Keratinocyte (primary cell): ENCODE measurements at regions not wholly inside any gene's neighbourhood (a gene's known extent, or its start where the extent isn't known, plus 50 kb on each side); places are given as distances from the start of the nearest gene placed in this dataset.

Experiments
- DNase-seq: peaks from one replicate; pipeline ENCODE4 v3.0.0-alpha.2; 2011; ENCODE audit warnings: low read depth, missing footprints, low spot score
- FAIRE-seq: peaks from 2 replicates; lab custom pipeline; 2011; peaks lifted over from hg19 to GRCh38; lab: Jason Lieb, UNC
- H2AFZ ChIP-seq: 2 replicates; pipeline ENCODE4 v1.6.0; 2012; ENCODE audit warnings: low read length, control low read depth, inconsistent platforms; ENCODE audit not compliant: control insufficient read depth
- H3K27ac ChIP-seq: 2 replicates; pipeline ENCODE4 v1.5.1; 2011; ENCODE audit warnings: low read length; ENCODE audit not compliant: control insufficient read depth, insufficient read depth
- H3K27me3 ChIP-seq: 3 replicates; pipeline ENCODE4 v1.6.0; 2011; ENCODE audit warnings: low read length; ENCODE audit not compliant: control insufficient read depth, insufficient read depth; ENCODE audit errors: extremely low read depth
- H3K36me3 ChIP-seq, 2 experiments: 2 replicates in 1 of 2; 3 replicates in 1 of 2; pipeline ENCODE4 v1.5.1; 2011; ENCODE audit warnings: low read length in 2 of 2, mild to moderate bottlenecking in 1 of 2; ENCODE audit not compliant: control insufficient read depth in 2 of 2, insufficient read depth in 2 of 2; ENCODE audit errors: extremely low read depth in 1 of 2
- H3K4me1 ChIP-seq: 3 replicates; pipeline ENCODE4 v1.5.1; 2011; ENCODE audit warnings: low read length; ENCODE audit not compliant: control insufficient read depth, insufficient read depth; ENCODE audit errors: extremely low read depth
- H3K4me2 ChIP-seq: 3 replicates; pipeline ENCODE4 v1.6.0; 2011; ENCODE audit warnings: low read depth, low read length; ENCODE audit not compliant: control insufficient read depth, insufficient read depth; ENCODE audit errors: extremely low read depth
- H3K4me3 ChIP-seq, 3 experiments: fragments of 200-600 bp in 1 of 3; sonication (generic) in 1 of 3; 2 replicates in 2 of 3; 3 replicates in 1 of 3; pipeline ENCODE4 v1.5.1; 2011 to 2016; ENCODE audit warnings: low read length in 3 of 3, mild to moderate bottlenecking in 3 of 3, control low read depth in 2 of 3, inconsistent platforms in 1 of 3, low read depth in 1 of 3, mixed read lengths in 1 of 3, mixed run types in 1 of 3, moderate library complexity in 1 of 3; ENCODE audit not compliant: control insufficient read depth in 2 of 3, insufficient read depth in 2 of 3; ENCODE audit errors: extremely low read depth in 1 of 3
- H3K79me2 ChIP-seq: 2 replicates; pipeline ENCODE4 v1.6.0; 2012; ENCODE audit warnings: low read length; ENCODE audit not compliant: control insufficient read depth, insufficient read depth
- H3K9ac ChIP-seq: 3 replicates; pipeline ENCODE4 v1.6.0; 2011; ENCODE audit warnings: low read length; ENCODE audit not compliant: control insufficient read depth, insufficient read depth; ENCODE audit errors: extremely low read depth
- H3K9me1 ChIP-seq: 3 replicates; pipeline ENCODE4 v1.6.0; 2011; ENCODE audit warnings: low read length; ENCODE audit not compliant: control insufficient read depth, insufficient read depth; ENCODE audit errors: extremely low read depth
- H3K9me3 ChIP-seq: 2 replicates; pipeline ENCODE4 v1.5.1; 2012; ENCODE audit warnings: low read depth, low read length; ENCODE audit not compliant: control insufficient read depth
- H4K20me1 ChIP-seq: 3 replicates; pipeline ENCODE4 v1.6.0; 2011; ENCODE audit warnings: low read length; ENCODE audit not compliant: control insufficient read depth, insufficient read depth; ENCODE audit errors: extremely low read depth
- EZH2 ChIP-seq: IDR thresholded peaks from one replicate; pipeline ENCODE4 v1.6.1; 2012; ENCODE audit warnings: inconsistent platforms, mild to moderate bottlenecking, low read length, moderate library complexity
- dilution Hi-C: fragments of 300-500 bp; cut with MboI; formaldehyde crosslinking; loops from one replicate; pipeline ENCODE4 v1.7.0; 2020; ENCODE audit warnings: low sequenced_read_pairs; ENCODE audit not compliant: extremely low pct_ligation_motif_present
- TF ChIP-seq, protein P1 (sequence below), 3 experiments: IDR thresholded peaks in 1 of 3; conservative IDR thresholded peaks in 1 of 3; optimal IDR thresholded peaks in 1 of 3; 2 replicates in 2 of 3; 3 replicates in 1 of 3; pipeline versions ENCODE3 to v1.5.1; 2011; ENCODE audit warnings: low read length in 3 of 3, mild to moderate bottlenecking in 3 of 3, moderate library complexity in 2 of 3, control low read depth in 1 of 3, inconsistent platforms in 1 of 3; ENCODE audit not compliant: insufficient read depth in 2 of 3; ENCODE audit errors: extremely low read depth in 1 of 3

GRCh38 chr15:93221759-93222158, 132.7 kb upstream of the RGMA start:
- FAIRE-seq (no peak), DNase-seq (no peak)
- TF ChIP-seq, protein P1, sequence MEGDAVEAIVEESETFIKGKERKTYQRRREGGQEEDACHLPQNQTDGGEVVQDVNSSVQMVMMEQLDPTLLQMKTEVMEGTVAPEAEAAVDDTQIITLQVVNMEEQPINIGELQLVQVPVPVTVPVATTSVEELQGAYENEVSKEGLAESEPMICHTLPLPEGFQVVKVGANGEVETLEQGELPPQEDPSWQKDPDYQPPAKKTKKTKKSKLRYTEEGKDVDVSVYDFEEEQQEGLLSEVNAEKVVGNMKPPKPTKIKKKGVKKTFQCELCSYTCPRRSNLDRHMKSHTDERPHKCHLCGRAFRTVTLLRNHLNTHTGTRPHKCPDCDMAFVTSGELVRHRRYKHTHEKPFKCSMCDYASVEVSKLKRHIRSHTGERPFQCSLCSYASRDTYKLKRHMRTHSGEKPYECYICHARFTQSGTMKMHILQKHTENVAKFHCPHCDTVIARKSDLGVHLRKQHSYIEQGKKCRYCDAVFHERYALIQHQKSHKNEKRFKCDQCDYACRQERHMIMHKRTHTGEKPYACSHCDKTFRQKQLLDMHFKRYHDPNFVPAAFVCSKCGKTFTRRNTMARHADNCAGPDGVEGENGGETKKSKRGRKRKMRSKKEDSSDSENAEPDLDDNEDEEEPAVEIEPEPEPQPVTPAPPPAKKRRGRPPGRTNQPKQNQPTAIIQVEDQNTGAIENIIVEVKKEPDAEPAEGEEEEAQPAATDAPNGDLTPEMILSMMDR (optimal IDR thresholded peaks at IDR 0.05 in 1 of 3, IDR thresholded peaks at IDR 0.05 in 1 of 3, conservative IDR thresholded peaks at IDR 0.05 in 1 of 3; ENCODE audit: extremely low read depth in 1 of 3, insufficient read depth in 2 of 3, low read length in 3 of 3) = no peak
- no peak for TF ChIP-seq EZH2

GRCh38 chr15:93219859-93220420, 130.9 kb upstream of the RGMA start:
- no peak for DNase-seq

More at GRCh38 chr15:93221759-93222158, 132.7 kb upstream of the RGMA start:
- no peaks in the 10 kb centered on the region for H3K27me3 ChIP-seq
- H3K4me1 ChIP-seq = no peaks in the 10 kb centered on the region
- no peaks in the 10 kb centered on the region for H3K79me2 ChIP-seq
- H3K4me3 ChIP-seq = no peak overlapping the region
- no peak overlapping the region for H3K4me2 ChIP-seq
- H2AFZ ChIP-seq = no peak overlapping the region
- no peaks in the 10 kb centered on the region for H3K9me1 ChIP-seq
- no peaks in the 10 kb centered on the region for H3K9me3 ChIP-seq
- no peak overlapping the region for H3K9ac ChIP-seq
- H3K27ac ChIP-seq = no peak overlapping the region
- dilution Hi-C loops = no loop called here
- no peaks in the 10 kb centered on the region for H4K20me1 ChIP-seq
- H3K36me3 ChIP-seq = no peaks in the 10 kb centered on the region

More at GRCh38 chr15:93219859-93220420, 130.9 kb upstream of the RGMA start:
- no peak for TF ChIP-seq EZH2
- TF ChIP-seq, protein P1 (optimal IDR thresholded peaks at IDR 0.05 in 1 of 3, IDR thresholded peaks at IDR 0.05 in 1 of 3, conservative IDR thresholded peaks at IDR 0.05 in 1 of 3; ENCODE audit: extremely low read depth in 1 of 3, insufficient read depth in 2 of 3, low read length in 3 of 3) = no peak
- no peaks in the 10 kb centered on the region for H3K79me2 ChIP-seq
- no peaks in the 10 kb centered on the region for H3K36me3 ChIP-seq
- H3K4me1 ChIP-seq = no peaks in the 10 kb centered on the region
- no peak for FAIRE-seq
- no peaks in the 10 kb centered on the region for H3K27me3 ChIP-seq
- H4K20me1 ChIP-seq = no peaks in the 10 kb centered on the region
- no peak overlapping the region for H3K4me2 ChIP-seq
- no peaks in the 10 kb centered on the region for H3K9me1 ChIP-seq
- no peak overlapping the region for H2AFZ ChIP-seq
- no peak overlapping the region for H3K4me3 ChIP-seq
- H3K27ac ChIP-seq = no peak overlapping the region
- dilution Hi-C loops = no loop called here
- H3K9me3 ChIP-seq = no peaks in the 10 kb centered on the region
- no peak overlapping the region for H3K9ac ChIP-seq
